Loucy (cell line): ENCODE measurements at regions not wholly inside any gene's neighbourhood (a gene's known extent, or its start where the extent isn't known, plus 50 kb on each side); places are given as distances from the start of the nearest gene placed in this dataset.

ENCODE experiments used
- H2AFZ ChIP-seq: fragments of 200-600 bp; sonication (generic); 2 replicates; pipeline ENCODE4 v1.6.0; 2016; ENCODE audit warnings: antibody characterized with exemption, mild to moderate bottlenecking, low read length, moderate library complexity
- H3F3A ChIP-seq: fragments of 200-600 bp; 2 replicates; pipeline ENCODE4 v1.6.0; 2016; ENCODE audit warnings: antibody characterized with exemption, low read depth, mild to moderate bottlenecking
- H3K27me3 ChIP-seq: fragments of 200-600 bp; sonication (generic); 2 replicates; pipeline ENCODE4 v1.6.1; 2014; ENCODE audit warnings: low read length, mild to moderate bottlenecking; ENCODE audit not compliant: insufficient read depth, poor library complexity, severe bottlenecking
- H3K36me3 ChIP-seq: fragments of 200-600 bp; sonication (generic); 2 replicates; pipeline ENCODE4 v1.6.1; 2016; ENCODE audit warnings: low read length; ENCODE audit not compliant: insufficient read depth
- H3K4me1 ChIP-seq: fragments of 200-600 bp; sonication (generic); 2 replicates; pipeline ENCODE4 v1.5.1; 2014; ENCODE audit warnings: low read length, mild to moderate bottlenecking; ENCODE audit not compliant: insufficient read depth, poor library complexity, severe bottlenecking
- H3K4me2 ChIP-seq: fragments of 200-600 bp; sonication (generic); 2 replicates; pipeline ENCODE4 v1.6.0; 2014; ENCODE audit warnings: antibody characterized with exemption, low read length, low read depth, mild to moderate bottlenecking; ENCODE audit not compliant: poor library complexity, severe bottlenecking
- H3K4me3 ChIP-seq: fragments of 200-600 bp; sonication (generic); 2 replicates; pipeline ENCODE4 v1.5.1; 2014; ENCODE audit warnings: low read length, mild to moderate bottlenecking, mixed read lengths; ENCODE audit not compliant: poor library complexity, severe bottlenecking
- H3K79me2 ChIP-seq: fragments of 200-600 bp; sonication (generic); 2 replicates; pipeline ENCODE4 v1.6.1; 2014; ENCODE audit warnings: low read length; ENCODE audit not compliant: insufficient read depth
- H3K9ac ChIP-seq: fragments of 200-600 bp; sonication (generic); 2 replicates; pipeline ENCODE4 v1.6.0; 2014; ENCODE audit warnings: mild to moderate bottlenecking, low read depth, low read length, moderate library complexity; ENCODE audit not compliant: poor library complexity, severe bottlenecking
- H3K9me2 ChIP-seq: fragments of 200-600 bp; sonication (generic); replicated peaks from 2 replicates; pipeline ENCODE4 v1.6.1; 2016; ENCODE audit warnings: low read depth, low read length, mixed read lengths
- H3K9me3 ChIP-seq: fragments of 200-600 bp; sonication (generic); 2 replicates; pipeline ENCODE4 v1.6.1; 2014; ENCODE audit warnings: mild to moderate bottlenecking, antibody characterized with exemption, low read length, low read depth; ENCODE audit not compliant: insufficient read depth
- H4K20me1 ChIP-seq: fragments of 200-600 bp; sonication (generic); 2 replicates; pipeline ENCODE4 v1.6.0; 2014; ENCODE audit warnings: antibody characterized with exemption, low read length, mild to moderate bottlenecking; ENCODE audit not compliant: insufficient read depth, poor library complexity, severe bottlenecking
- CTCF ChIP-seq: fragments of 200-600 bp; sonication (generic); conservative IDR thresholded peaks from 2 replicates; pipeline ENCODE4 v1.5.1; 2014; ENCODE audit warnings: mild to moderate bottlenecking, antibody characterized with exemption, low read length
- EZH2phosphoT487 ChIP-seq: fragments of 200-600 bp; IDR thresholded peaks from 2 replicates; pipeline ENCODE4 v1.6.1; 2018; ENCODE audit warnings: antibody characterized with exemption, mild to moderate bottlenecking, moderate library complexity, borderline replicate concordance

GRCh38 chr6:6915219-6915618, 192.5 kb upstream of the RREB1 start:
- Histone ChIP-seq H3K27me3 (no peaks in the 10 kb centered on the region), H3K4me1 (no peaks in the 10 kb centered on the region), H3K36me3 (no peaks in the 10 kb centered on the region), H4K20me1 (no peaks in the 10 kb centered on the region), H3K4me2 (no peak overlapping the region), H3K9ac (no peak overlapping the region), H2AFZ (0 out of 2 replicates have a peak overlapping the region, but pooled peaks have one; percentile 9), H3K9me2 (no peaks in the 10 kb centered on the region), H3K4me3 (no peak overlapping the region), H3K9me3 (no peaks in the 10 kb centered on the region), H3K79me2 (no peaks in the 10 kb centered on the region), H3F3A (no peaks in the 10 kb centered on the region)
- TF ChIP-seq EZH2phosphoT487 (no peak), CTCF (peak; percentile 28; the same call in 1 of the 2 replicates)

GRCh38 chr6:6915813-6916547, 191.8 kb upstream of the RREB1 start:
- H3K9ac ChIP-seq = no peak overlapping the region
- no peaks in the 10 kb centered on the region for H3K4me1 ChIP-seq
- no peaks in the 10 kb centered on the region for H4K20me1 ChIP-seq
- H3K4me2 ChIP-seq = no peak overlapping the region
- H3F3A ChIP-seq = no peaks in the 10 kb centered on the region
- no peaks in the 10 kb centered on the region for H3K27me3 ChIP-seq
- peak overlapping the region; percentile 9; the same call in 1 of the 2 replicates for H2AFZ ChIP-seq
- no peak overlapping the region for H3K4me3 ChIP-seq
- no peaks in the 10 kb centered on the region for H3K9me2 ChIP-seq
- no peak for TF ChIP-seq EZH2phosphoT487
- TF ChIP-seq CTCF = no peak
- no peaks in the 10 kb centered on the region for H3K79me2 ChIP-seq
- no peaks in the 10 kb centered on the region for H3K36me3 ChIP-seq
- no peaks in the 10 kb centered on the region for H3K9me3 ChIP-seq

GRCh38 chr6:6916598-6916997, 191.2 kb upstream of the RREB1 start:
- Histone ChIP-seq H3K36me3 (no peaks in the 10 kb centered on the region), H4K20me1 (no peaks in the 10 kb centered on the region), H3K27me3 (no peaks in the 10 kb centered on the region), H3K9me2 (no peaks in the 10 kb centered on the region), H3K79me2 (no peaks in the 10 kb centered on the region), H2AFZ (no peak overlapping the region), H3F3A (no peaks in the 10 kb centered on the region), H3K9ac (no peak overlapping the region), H3K4me1 (no peaks in the 10 kb centered on the region), H3K9me3 (no peaks in the 10 kb centered on the region), H3K4me3 (no peak overlapping the region), H3K4me2 (no peak overlapping the region)
- TF ChIP-seq CTCF = no peak
- no peak for TF ChIP-seq EZH2phosphoT487
